Colonic mucosa (tissue), 4 donors: ENCODE measurements at regions not wholly inside any gene's neighbourhood (a gene's known extent, or its start where the extent isn't known, plus 50 kb on each side); places are given as distances from the start of the nearest gene placed in this dataset.
"Not testable (repeated sequence)": the region's sequence is repeated elsewhere in the genome, so short reads cannot be mapped to it uniquely, and the experiment has no call there.

ENCODE experiments used
- DNase-seq: peaks from one replicate; pipeline ENCODE4 v3.0.0-alpha.2; 2020
- H3K27ac ChIP-seq: fragments of 200-600 bp; one replicate; pipeline ENCODE4 v1.8.0; 2021
- H3K27me3 ChIP-seq: fragments of 200-600 bp; one replicate; pipeline ENCODE4 v1.8.0; 2021
- H3K36me3 ChIP-seq: fragments of 200-600 bp; one replicate; pipeline ENCODE4 v1.8.0; 2021
- H3K4me1 ChIP-seq: fragments of 200-600 bp; one replicate; pipeline ENCODE4 v1.8.0; 2021; ENCODE audit warnings: mild to moderate bottlenecking
- H3K4me3 ChIP-seq: fragments of 200-600 bp; one replicate; pipeline ENCODE4 v1.8.0; 2021
- H3K9ac ChIP-seq, 2 donors: one replicate each; pipeline ENCODE4 v1.7.0; 2013; ENCODE audit warnings: control low read depth in 2 of 2, low read depth in 2 of 2, low read length in 2 of 2
- H3K9me3 ChIP-seq: fragments of 200-600 bp; one replicate; pipeline ENCODE4 v1.8.0; 2021
- intact Hi-C: fragments of 100-400 bp; cut with DNase I; formaldehyde crosslinking; loops from one replicate; pipeline ENCODE4 v1.14.1; 2022
- TF ChIP-seq, protein P1 (sequence below): fragments of 200-600 bp; IDR thresholded peaks from one replicate; pipeline ENCODE4 v1.8.0; 2022; ENCODE audit warnings: antibody characterized with exemption, mild to moderate bottlenecking
- donor health status: healthy.
- donor health status: DM: no; HTN: no; CAD: no.
- donor health status: DM: no; HTN: no; CAD: no.

DNA sequence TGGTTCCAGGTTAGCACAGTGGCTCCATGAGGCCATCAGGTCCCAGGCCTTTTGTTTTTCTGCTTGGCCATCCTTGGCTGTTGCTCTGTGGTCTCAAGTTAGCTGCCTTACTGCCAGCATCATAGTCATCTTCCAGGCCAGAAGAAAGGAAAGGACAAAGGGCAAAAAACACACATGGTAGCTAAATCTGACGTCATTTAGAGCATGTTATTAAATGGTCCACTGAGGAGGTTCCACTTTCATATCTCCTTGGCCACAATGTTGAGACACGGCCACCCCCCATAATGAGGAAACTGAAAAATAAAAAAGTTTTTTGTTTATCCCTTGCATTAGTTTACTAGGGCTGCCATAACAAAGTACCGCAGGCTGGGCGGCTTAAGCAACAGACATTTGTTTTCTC lies 106.4 kb upstream of the NIPBL start:
- intact Hi-C loops: no loop called here
- TF ChIP-seq, protein P1, sequence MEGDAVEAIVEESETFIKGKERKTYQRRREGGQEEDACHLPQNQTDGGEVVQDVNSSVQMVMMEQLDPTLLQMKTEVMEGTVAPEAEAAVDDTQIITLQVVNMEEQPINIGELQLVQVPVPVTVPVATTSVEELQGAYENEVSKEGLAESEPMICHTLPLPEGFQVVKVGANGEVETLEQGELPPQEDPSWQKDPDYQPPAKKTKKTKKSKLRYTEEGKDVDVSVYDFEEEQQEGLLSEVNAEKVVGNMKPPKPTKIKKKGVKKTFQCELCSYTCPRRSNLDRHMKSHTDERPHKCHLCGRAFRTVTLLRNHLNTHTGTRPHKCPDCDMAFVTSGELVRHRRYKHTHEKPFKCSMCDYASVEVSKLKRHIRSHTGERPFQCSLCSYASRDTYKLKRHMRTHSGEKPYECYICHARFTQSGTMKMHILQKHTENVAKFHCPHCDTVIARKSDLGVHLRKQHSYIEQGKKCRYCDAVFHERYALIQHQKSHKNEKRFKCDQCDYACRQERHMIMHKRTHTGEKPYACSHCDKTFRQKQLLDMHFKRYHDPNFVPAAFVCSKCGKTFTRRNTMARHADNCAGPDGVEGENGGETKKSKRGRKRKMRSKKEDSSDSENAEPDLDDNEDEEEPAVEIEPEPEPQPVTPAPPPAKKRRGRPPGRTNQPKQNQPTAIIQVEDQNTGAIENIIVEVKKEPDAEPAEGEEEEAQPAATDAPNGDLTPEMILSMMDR: no peak
- Histone ChIP-seq H3K27ac (no peak overlapping the region), H3K36me3 (no peaks in the 10 kb centered on the region), H3K9me3 (no peaks in the 10 kb centered on the region), H3K9ac (no peak overlapping the region), H3K27me3 (no peaks in the 10 kb centered on the region), H3K4me3 (no peak overlapping the region), H3K4me1 (no peaks in the 10 kb centered on the region)
- DNase-seq: no peak

DNA sequence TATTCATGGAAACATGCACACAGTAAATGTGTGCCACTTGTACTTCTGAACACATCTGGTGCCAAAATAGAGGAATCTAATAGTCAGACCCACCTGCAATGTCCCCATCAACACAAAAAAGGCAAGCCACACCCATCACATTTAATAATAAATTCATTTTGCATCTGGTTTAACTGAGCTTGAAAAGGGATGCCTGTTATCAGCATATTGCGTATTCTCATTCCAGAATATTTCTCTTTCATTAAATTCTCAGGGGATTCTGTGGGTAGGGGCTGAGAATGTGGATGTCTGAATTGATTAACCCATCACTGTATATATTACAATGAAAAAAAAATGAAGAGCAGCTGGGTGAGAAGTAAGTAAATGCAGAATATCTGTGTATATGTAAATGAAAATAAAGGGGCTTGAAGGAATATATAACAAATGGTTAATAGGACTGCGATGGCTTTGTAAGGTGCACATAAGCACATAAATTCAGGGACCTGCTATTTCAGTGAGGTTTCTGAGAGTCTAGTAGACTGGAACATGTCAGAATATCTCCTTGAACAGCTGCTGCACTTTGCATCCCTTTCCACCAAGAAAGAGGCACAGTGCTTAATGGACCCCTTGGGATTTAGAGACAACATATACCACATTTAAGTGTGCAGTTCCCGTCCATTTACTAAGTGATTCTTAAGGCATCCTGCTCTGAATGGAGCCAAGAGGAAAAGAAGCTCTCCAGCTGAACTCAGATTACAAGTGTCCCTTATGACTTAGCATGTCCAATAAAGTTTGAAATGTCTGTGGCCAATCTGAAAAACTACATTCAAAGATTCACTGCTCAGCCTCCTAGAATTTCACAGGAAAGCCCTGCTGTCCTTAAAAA lies 104.1 kb upstream of the NIPBL start:
- Histone ChIP-seq H3K4me3 (no peak overlapping the region), H3K36me3 (no peaks in the 10 kb centered on the region), H3K9ac (no peak overlapping the region), H3K27ac (no peak overlapping the region), H3K9me3 (no peaks in the 10 kb centered on the region), H3K4me1 (no peaks in the 10 kb centered on the region), H3K27me3 (no peaks in the 10 kb centered on the region)
- intact Hi-C loops: no loop called here
- DNase-seq: no peak
- TF ChIP-seq, protein P1: no peak

DNA sequence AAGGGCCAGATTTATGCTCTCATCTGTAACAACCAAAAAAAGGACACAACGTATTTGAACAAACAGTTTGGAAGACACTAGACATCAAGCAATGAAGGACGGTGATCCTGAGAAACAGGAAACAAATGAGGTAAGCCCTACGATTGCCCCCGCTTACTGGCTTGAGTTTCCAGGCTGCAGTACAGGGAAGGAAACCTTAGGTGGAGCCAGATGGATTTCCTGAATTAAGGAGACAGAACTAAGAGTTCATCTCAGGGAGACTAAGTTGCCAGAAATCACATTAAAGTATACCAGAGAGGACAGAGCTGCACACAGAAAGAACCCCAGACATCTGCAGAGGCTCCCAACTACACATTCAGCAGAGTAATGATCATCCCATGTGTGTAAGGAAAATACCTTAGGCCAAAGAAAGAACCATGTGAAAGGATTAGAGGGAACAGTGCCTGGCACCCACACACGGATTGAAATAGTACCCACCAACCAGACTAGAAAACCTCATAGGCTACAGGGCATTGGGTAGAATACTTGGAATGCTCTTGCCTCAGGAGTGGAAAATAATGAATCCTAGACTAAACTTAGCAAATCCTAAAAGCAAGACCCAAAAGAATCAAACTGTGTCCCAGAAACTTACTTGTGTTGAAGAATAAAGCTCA lies 99.3 kb upstream of the NIPBL start:
- TF ChIP-seq, protein P1: peak; percentile 27
- H3K4me1 ChIP-seq: no peaks in the 10 kb centered on the region
- DNase-seq: peak; percentile 25
- H3K4me3 ChIP-seq: no peak overlapping the region
- no peak overlapping the region for H3K9ac ChIP-seq
- no peaks in the 10 kb centered on the region for H3K36me3 ChIP-seq
- no peak overlapping the region for H3K27ac ChIP-seq
- intact Hi-C loops: no loop called here
- no peaks in the 10 kb centered on the region for H3K27me3 ChIP-seq
- H3K9me3 ChIP-seq: no peaks in the 10 kb centered on the region

DNA sequence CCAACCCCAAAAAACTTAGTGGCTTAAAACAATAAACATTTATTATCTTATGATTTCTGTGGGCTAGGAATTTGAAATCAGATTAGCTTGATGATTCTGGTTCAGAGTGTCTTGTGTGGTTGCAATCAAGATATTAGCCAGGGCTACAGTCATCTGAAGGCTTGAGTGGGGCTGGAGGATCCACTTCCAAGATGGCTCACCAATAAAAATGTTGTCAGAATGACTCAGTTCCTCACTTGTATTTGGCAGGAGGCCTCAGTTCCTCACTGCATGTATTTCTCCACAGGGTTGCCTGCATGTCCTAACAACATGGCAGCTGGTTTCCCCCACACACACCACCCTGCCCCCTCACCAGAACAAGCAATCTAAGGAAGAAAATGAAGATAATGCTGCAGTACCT lies 98.2 kb upstream of the NIPBL start:
- Histone ChIP-seq H3K9ac (no peak overlapping the region), H3K4me1 (no peaks in the 10 kb centered on the region), H3K27ac (no peak overlapping the region), H3K9me3 (no peaks in the 10 kb centered on the region), H3K27me3 (no peaks in the 10 kb centered on the region), H3K36me3 (no peaks in the 10 kb centered on the region), H3K4me3 (no peak overlapping the region)
- intact Hi-C loops: no loop called here
- no peak for DNase-seq
- TF ChIP-seq, protein P1: no peak

DNA sequence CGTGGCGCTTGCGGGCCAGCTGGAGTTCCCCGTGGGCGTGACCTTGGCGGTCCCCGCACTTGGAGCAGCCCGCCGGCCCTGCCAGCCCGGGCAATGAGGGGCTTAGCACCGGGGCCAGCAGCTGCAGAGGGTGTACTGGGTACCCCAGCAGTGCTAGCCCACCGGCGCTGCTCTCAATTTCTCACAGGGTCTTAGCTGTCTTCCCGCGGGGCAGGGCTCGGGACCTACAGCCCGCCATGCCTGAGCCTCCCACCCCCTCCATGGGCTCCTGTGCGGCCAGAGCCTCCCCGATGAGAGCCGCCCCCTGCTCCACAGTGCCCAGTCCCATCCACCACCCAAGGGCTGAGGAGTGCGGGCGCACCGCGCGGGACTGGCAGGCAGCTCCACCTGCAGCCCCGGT lies 94.0 kb upstream of the NIPBL start:
- H3K9ac ChIP-seq, H3K4me1 ChIP-seq, H3K4me3 ChIP-seq, H3K9me3 ChIP-seq, intact Hi-C loops, H3K36me3 ChIP-seq, H3K27me3 ChIP-seq, H3K27ac ChIP-seq, DNase-seq: not testable (repeated sequence)

DNA sequence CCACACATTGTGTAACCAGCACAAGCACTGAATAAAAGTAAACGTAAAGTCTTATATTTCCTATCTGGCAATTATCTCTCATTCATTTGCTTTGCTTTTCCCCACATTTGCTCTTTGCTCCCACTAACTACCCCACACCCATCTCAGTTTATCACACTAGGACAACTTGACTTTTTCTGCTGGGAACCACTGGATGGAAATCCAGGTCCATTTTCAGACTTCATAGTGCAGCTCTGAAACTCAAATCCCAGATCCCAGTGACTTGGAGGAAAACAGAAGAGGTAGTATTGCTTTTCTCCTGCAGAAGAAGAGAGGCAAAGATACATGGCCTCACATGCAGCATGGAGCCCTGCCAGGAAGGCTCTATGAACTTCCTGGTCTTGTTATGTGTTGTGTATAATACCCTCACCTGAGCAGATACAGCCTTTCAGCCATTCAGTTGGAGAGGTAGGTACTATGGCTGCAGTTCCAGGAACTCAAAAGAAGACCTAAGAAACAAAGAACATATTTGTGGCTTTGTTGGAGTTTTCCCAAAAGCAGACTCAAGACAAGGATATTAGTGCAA lies 90.0 kb upstream of the NIPBL start:
- no peaks in the 10 kb centered on the region for H3K9me3 ChIP-seq
- no peaks in the 10 kb centered on the region for H3K27me3 ChIP-seq
- H3K27ac ChIP-seq: no peak overlapping the region
- intact Hi-C loops: no loop called here
- H3K4me1 ChIP-seq: no peaks in the 10 kb centered on the region
- H3K4me3 ChIP-seq: no peak overlapping the region
- no peaks in the 10 kb centered on the region for H3K36me3 ChIP-seq
- DNase-seq: peak; percentile 27
- TF ChIP-seq, protein P1: no peak
- no peak overlapping the region for H3K9ac ChIP-seq
